CD4-positive, alpha-beta memory T cell (primary cell): ENCODE measurements at regions not wholly inside any gene's neighbourhood (a gene's known extent, or its start where the extent isn't known, plus 50 kb on each side); places are given as distances from the start of the nearest gene placed in this dataset.
"Not testable (repeated sequence)": the region's sequence is repeated elsewhere in the genome, so short reads cannot be mapped to it uniquely, and the experiment has no call there.

Source experiments
- CTCF ChIA-PET: fragments of 350-600 bp; sonication (Branson Sonifier 250); formaldehyde crosslinking; loops from one replicate; lab custom pipeline; 2021; ENCODE audit warnings: inconsistent platforms; ENCODE audit not compliant: partially characterized antibody; lab: Charles Lee
- POLR2A ChIA-PET: fragments of 350-600 bp; sonication (Branson Sonifier 250); formaldehyde crosslinking; loops from one replicate; lab custom pipeline; 2021; ENCODE audit not compliant: partially characterized antibody; lab: Charles Lee
- DNase-seq, 5 donors: peaks; one replicate each; pipeline versions ENCODE4 v3.0.0 to v3.0.0-alpha.2; 2020 to 2022; ENCODE audit warnings: mixed read lengths in 1 of 5
- H3K27ac ChIP-seq: one replicate; pipeline ENCODE4 v1.7.0; 2013; ENCODE audit warnings: low read depth, low read length
- H3K27me3 ChIP-seq: 2 replicates; pipeline ENCODE4 v1.7.0; 2013; ENCODE audit warnings: mild to moderate bottlenecking, low read length, moderate library complexity; ENCODE audit not compliant: insufficient read depth
- H3K36me3 ChIP-seq: 2 replicates; pipeline ENCODE4 v1.7.0; 2013; ENCODE audit warnings: mild to moderate bottlenecking, low read length, moderate library complexity; ENCODE audit not compliant: insufficient read depth
- H3K4me1 ChIP-seq: 2 replicates; pipeline ENCODE4 v1.7.0; 2013; ENCODE audit warnings: mild to moderate bottlenecking, low read length, moderate library complexity; ENCODE audit not compliant: insufficient read depth
- H3K4me3 ChIP-seq, 2 donors: one replicate each; pipeline ENCODE4 v1.7.0; 2013; ENCODE audit warnings: low read length in 2 of 2, mild to moderate bottlenecking in 1 of 2
- H3K9me3 ChIP-seq, 2 donors: one replicate each; pipeline ENCODE4 v1.7.0; 2013; ENCODE audit warnings: low read length in 2 of 2, control low read depth in 1 of 2; ENCODE audit not compliant: control insufficient read depth in 1 of 2
- H3K27ac Mint-ChIP-seq, 7 donors: one replicate each; pipeline ENCODE4 v1.8.0; 2020 to 2021; ENCODE audit warnings: mixed read lengths in 7 of 7, mild to moderate bottlenecking in 6 of 7, inconsistent platforms in 3 of 7, moderate library complexity in 3 of 7
- H3K27me3 Mint-ChIP-seq, 2 donors: one replicate each; pipeline ENCODE4 v1.8.0; 2020 to 2021; ENCODE audit warnings: mixed read lengths in 2 of 2
- H3K36me3 Mint-ChIP-seq, 2 donors: one replicate each; pipeline ENCODE4 v1.8.0; 2020 to 2021; ENCODE audit warnings: mixed read lengths in 2 of 2, inconsistent platforms in 1 of 2, mild to moderate bottlenecking in 1 of 2
- H3K4me1 Mint-ChIP-seq, 4 donors: one replicate each; pipeline ENCODE4 v1.8.0; 2020 to 2021; ENCODE audit warnings: mixed read lengths in 4 of 4, mild to moderate bottlenecking in 1 of 4
- H3K4me3 Mint-ChIP-seq, 8 donors: one replicate each; pipeline ENCODE4 v1.8.0; 2020 to 2021; ENCODE audit warnings: mixed read lengths in 8 of 8, mild to moderate bottlenecking in 7 of 8, moderate library complexity in 6 of 8, inconsistent platforms in 3 of 8
- H3K9me3 Mint-ChIP-seq, 8 donors: one replicate each; pipeline ENCODE4 v1.8.0; 2020 to 2021; ENCODE audit warnings: mixed read lengths in 8 of 8, mild to moderate bottlenecking in 5 of 8, inconsistent platforms in 3 of 8, moderate library complexity in 1 of 8
- intact Hi-C: fragments of 100-400 bp; cut with micrococcal nuclease; formaldehyde crosslinking; loops from one replicate; pipeline ENCODE4 v1.15.1; 2023

GRCh38 chr2:67777836-67778429 lies 284.9 kb downstream of the C1D start:
- DNase-seq: no peak
- H3K27ac Mint-ChIP-seq: no peak overlapping the region
- no peak overlapping the region for H3K4me3 Mint-ChIP-seq
- ChIA-PET CTCF (no interaction called here), POLR2A (no interaction called here)
- peaks cover 0 to 6% of the 10 kb centered on the region in 2 donors for H3K27me3 Mint-ChIP-seq
- H3K27me3 ChIP-seq: no peaks in the 10 kb centered on the region
- no peaks in the 10 kb centered on the region for H3K36me3 Mint-ChIP-seq
- H3K27ac ChIP-seq: no peak overlapping the region
- H3K4me1 Mint-ChIP-seq: no peaks in the 10 kb centered on the region
- no peaks in the 10 kb centered on the region for H3K4me1 ChIP-seq
- H3K9me3 Mint-ChIP-seq: peaks cover 0 to 6% (median 0%) of the 10 kb centered on the region in 8 donors
- intact Hi-C loops: no loop called here
- H3K36me3 ChIP-seq: no peaks in the 10 kb centered on the region
- H3K9me3 ChIP-seq: no peaks in the 10 kb centered on the region
- H3K4me3 ChIP-seq: no peak overlapping the region

GRCh38 chr2:67780841-67781240 lies 282.0 kb downstream of the C1D start:
- CTCF ChIA-PET, POLR2A ChIA-PET, H3K4me1 Mint-ChIP-seq: not testable (repeated sequence)

GRCh38 chr2:67782443-67782842 lies 280.4 kb downstream of the C1D start:
- H3K27ac Mint-ChIP-seq: no peak overlapping the region
- H3K36me3 Mint-ChIP-seq: no peaks in the 10 kb centered on the region
- Histone ChIP-seq H3K4me3 (no peak overlapping the region), H3K36me3 (no peaks in the 10 kb centered on the region), H3K4me1 (no peaks in the 10 kb centered on the region), H3K27ac (no peak overlapping the region), H3K9me3 (no peaks in the 10 kb centered on the region), H3K27me3 (no peaks in the 10 kb centered on the region)
- DNase-seq: no peak
- POLR2A ChIA-PET: no interaction called here
- no peaks in the 10 kb centered on the region for H3K4me1 Mint-ChIP-seq
- CTCF ChIA-PET: no interaction called here
- peaks cover 0 to 2% of the 10 kb centered on the region in 2 donors for H3K27me3 Mint-ChIP-seq
- H3K4me3 Mint-ChIP-seq: no peak overlapping the region
- H3K9me3 Mint-ChIP-seq: peaks cover 0 to 4% (median 0%) of the 10 kb centered on the region in 8 donors
- intact Hi-C loops: no loop called here

More at GRCh38 chr2:67780841-67781240, 282.0 kb downstream of the C1D start:
- H3K9me3 Mint-ChIP-seq, H3K36me3 Mint-ChIP-seq, DNase-seq, H3K4me3 Mint-ChIP-seq, H3K36me3 ChIP-seq, H3K27me3 Mint-ChIP-seq, intact Hi-C loops, H3K4me3 ChIP-seq, H3K4me1 ChIP-seq, H3K27me3 ChIP-seq, H3K27ac Mint-ChIP-seq, H3K9me3 ChIP-seq, H3K27ac ChIP-seq: not testable (repeated sequence)

- no peak overlapping the region for H3K4me3 ChIP-seq
- H3K9me3 ChIP-seq: no peaks in the 10 kb centered on the region
- Mint-ChIP-seq H3K4me1 (no peaks in the 10 kb centered on the region), H3K36me3 (no peaks in the 10 kb centered on the region), H3K4me3 (no peak overlapping the region), H3K9me3 (peaks cover 0 to 4% (median 0%) of the 10 kb centered on the region in 8 donors), H3K27ac (no peak overlapping the region), H3K27me3 (peaks cover 0 to 2% of the 10 kb centered on the region in 2 donors)
- no peaks in the 10 kb centered on the region for H3K36me3 ChIP-seq
- H3K27ac ChIP-seq: no peak overlapping the region
- POLR2A ChIA-PET: no interaction called here
- CTCF ChIA-PET: no interaction called here
- no peaks in the 10 kb centered on the region for H3K4me1 ChIP-seq
- no peak for DNase-seq
- no peaks in the 10 kb centered on the region for H3K27me3 ChIP-seq
- intact Hi-C loops: no loop called here
Observed at GRCh38 chr2:67783026-67783425, 279.8 kb downstream of the C1D start.

- intact Hi-C loops: no loop called here
- POLR2A ChIA-PET: no interaction called here
- Mint-ChIP-seq H3K27ac (no peak overlapping the region), H3K36me3 (no peaks in the 10 kb centered on the region), H3K4me1 (no peaks in the 10 kb centered on the region), H3K9me3 (peaks cover 0 to 2% (median 0%) of the 10 kb centered on the region in 8 donors), H3K4me3 (no peak overlapping the region), H3K27me3 (peaks cover 3 to 5% of the 10 kb centered on the region in 2 donors)
- DNase-seq: no peak
- no peaks in the 10 kb centered on the region for H3K4me1 ChIP-seq
- no peak overlapping the region for H3K4me3 ChIP-seq
- H3K27me3 ChIP-seq: no peaks in the 10 kb centered on the region
- CTCF ChIA-PET: no interaction called here
- H3K27ac ChIP-seq: no peak overlapping the region
- H3K9me3 ChIP-seq: no peaks in the 10 kb centered on the region
- no peaks in the 10 kb centered on the region for H3K36me3 ChIP-seq
Observed at GRCh38 chr2:67790622-67791021, 272.2 kb downstream of the C1D start.

GRCh38 chr2:67792191-67792590 lies 270.6 kb downstream of the C1D start:
- Mint-ChIP-seq H3K4me3 (no peak overlapping the region), H3K27me3 (peaks cover 5 to 6% of the 10 kb centered on the region in 2 donors), H3K9me3 (peaks cover 0 to 2% (median 0%) of the 10 kb centered on the region in 8 donors), H3K36me3 (no peaks in the 10 kb centered on the region), H3K27ac (no peak overlapping the region), H3K4me1 (no peaks in the 10 kb centered on the region)
- Histone ChIP-seq H3K27ac (no peak overlapping the region), H3K36me3 (no peaks in the 10 kb centered on the region), H3K9me3 (no peaks in the 10 kb centered on the region), H3K4me1 (no peaks in the 10 kb centered on the region), H3K4me3 (no peak overlapping the region), H3K27me3 (no peaks in the 10 kb centered on the region)
- ChIA-PET POLR2A (no interaction called here), CTCF (no interaction called here)
- intact Hi-C loops: no loop called here
- DNase-seq: no peak

GRCh38 chr2:67792681-67793091 lies 270.1 kb downstream of the C1D start:
- Mint-ChIP-seq H3K9me3 (peaks cover 0 to 2% (median 0%) of the 10 kb centered on the region in 8 donors), H3K27me3 (peaks cover 5 to 6% of the 10 kb centered on the region in 2 donors), H3K27ac (no peak overlapping the region), H3K4me1 (no peaks in the 10 kb centered on the region), H3K36me3 (no peaks in the 10 kb centered on the region), H3K4me3 (no peak overlapping the region)
- H3K9me3 ChIP-seq: no peaks in the 10 kb centered on the region
- no peak overlapping the region for H3K27ac ChIP-seq
- H3K4me1 ChIP-seq: no peaks in the 10 kb centered on the region
- DNase-seq: no peak
- no peaks in the 10 kb centered on the region for H3K36me3 ChIP-seq
- ChIA-PET CTCF (no interaction called here), POLR2A (no interaction called here)
- H3K4me3 ChIP-seq: no peak overlapping the region
- H3K27me3 ChIP-seq: no peaks in the 10 kb centered on the region
- intact Hi-C loops: no loop called here
